PC-3 (cell line): ENCODE measurements at regions not wholly inside any gene's neighbourhood (a gene's known extent, or its start where the extent isn't known, plus 50 kb on each side); places are given as distances from the start of the nearest gene placed in this dataset.

Experiments used
- CTCF ChIP-seq: fragments of 300-600 bp; sonication (generic); conservative IDR thresholded peaks from 2 replicates; pipeline ENCODE4 v1.5.1; 2017; ENCODE audit warnings: antibody characterized with exemption, low read depth, mild to moderate bottlenecking, low read length
- EZH2 ChIP-seq: fragments of 300-600 bp; sonication (generic); IDR thresholded peaks from one replicate; pipeline ENCODE4 v1.6.1; 2017; ENCODE audit warnings: antibody characterized with exemption, mild to moderate bottlenecking, low read length; ENCODE audit not compliant: unreplicated experiment

GRCh38 chr6:140276719-140277118, 902.3 kb upstream of the CITED2 start:
- TF ChIP-seq CTCF (no peak), EZH2 (no peak)
